ENCODE measurements at regions not wholly inside any gene's neighbourhood (a gene's known extent, or its start where the extent isn't known, plus 50 kb on each side); places are given as distances from the start of the nearest gene placed in this dataset.

- peaks cover 35% of the 10 kb centered on the region for H3K27me3 Mint-ChIP-seq (ENCODE audit: insufficient read depth, unreplicated experiment)
Observed at GRCh38 chr6:6515691-6516607, 72.6 kb upstream of the LY86 start.

GRCh38 chr6:6516666-6517458 lies 71.7 kb upstream of the LY86 start:
- POLR2A ChIA-PET, result no interaction called here
- H3K36me3 ChIP-seq (ENCODE audit: control insufficient read depth, insufficient read depth, low read length), result no peaks in the 10 kb centered on the region
- no peaks in the 10 kb centered on the region for H3K9me3 ChIP-seq
- TF ChIP-seq, protein P1, sequence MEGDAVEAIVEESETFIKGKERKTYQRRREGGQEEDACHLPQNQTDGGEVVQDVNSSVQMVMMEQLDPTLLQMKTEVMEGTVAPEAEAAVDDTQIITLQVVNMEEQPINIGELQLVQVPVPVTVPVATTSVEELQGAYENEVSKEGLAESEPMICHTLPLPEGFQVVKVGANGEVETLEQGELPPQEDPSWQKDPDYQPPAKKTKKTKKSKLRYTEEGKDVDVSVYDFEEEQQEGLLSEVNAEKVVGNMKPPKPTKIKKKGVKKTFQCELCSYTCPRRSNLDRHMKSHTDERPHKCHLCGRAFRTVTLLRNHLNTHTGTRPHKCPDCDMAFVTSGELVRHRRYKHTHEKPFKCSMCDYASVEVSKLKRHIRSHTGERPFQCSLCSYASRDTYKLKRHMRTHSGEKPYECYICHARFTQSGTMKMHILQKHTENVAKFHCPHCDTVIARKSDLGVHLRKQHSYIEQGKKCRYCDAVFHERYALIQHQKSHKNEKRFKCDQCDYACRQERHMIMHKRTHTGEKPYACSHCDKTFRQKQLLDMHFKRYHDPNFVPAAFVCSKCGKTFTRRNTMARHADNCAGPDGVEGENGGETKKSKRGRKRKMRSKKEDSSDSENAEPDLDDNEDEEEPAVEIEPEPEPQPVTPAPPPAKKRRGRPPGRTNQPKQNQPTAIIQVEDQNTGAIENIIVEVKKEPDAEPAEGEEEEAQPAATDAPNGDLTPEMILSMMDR (IDR thresholded peaks at IDR 0.05; ENCODE audit: insufficient read depth in 1 of 2, low read depth in 1 of 2, low read length in 1 of 2, severe bottlenecking in 1 of 2, unreplicated experiment in 1 of 2), result no peak
- Mint-ChIP-seq H3K4me1 (ENCODE audit: low read depth, unreplicated experiment) (no peaks in the 10 kb centered on the region), H3K36me3 (ENCODE audit: insufficient read depth, unreplicated experiment) (peaks cover 3% of the 10 kb centered on the region), H3K9me3 (ENCODE audit: unreplicated experiment) (no peaks in the 10 kb centered on the region), H3K27ac (ENCODE audit: unreplicated experiment) (no peak overlapping the region), H3K27me3 (ENCODE audit: insufficient read depth, unreplicated experiment) (peaks cover 36% of the 10 kb centered on the region), H3K4me3 (ENCODE audit: unreplicated experiment) (no peak overlapping the region)
- H3K4me3 ChIP-seq (ENCODE audit: low read depth, low read length), result no peak overlapping the region
- H3K4me1 ChIP-seq, result no peaks in the 10 kb centered on the region
- DNase-seq, result no peak
- intact Hi-C loops (cut with micrococcal nuclease; ENCODE audit: unreplicated experiment), result no loop called here
- BruUV-seq (replicated peaks), result no TSS peak
- no peaks in the 10 kb centered on the region; the same call in 1 of the 2 replicates for H3K27me3 ChIP-seq (replicated peaks; ENCODE audit: control insufficient read depth, insufficient read depth, low read length)
- CTCF ChIA-PET, result interaction anchor here (1.3 kb wide), 1 partner anchor 30 kb away, joined by 5 read pairs; no protein-coding TSS in a partner anchor

More at GRCh38 chr6:6515691-6516607, 72.6 kb upstream of the LY86 start:
- no peaks in the 10 kb centered on the region for H3K4me1 Mint-ChIP-seq (ENCODE audit: low read depth, unreplicated experiment)
- intact Hi-C loops (cut with micrococcal nuclease; ENCODE audit: unreplicated experiment), result no loop called here
- CTCF ChIA-PET, result interaction anchor here (1.3 kb wide), 1 partner anchor 31 kb away, joined by 5 read pairs; no protein-coding TSS in a partner anchor
- TF ChIP-seq, protein P1 (IDR thresholded peaks at IDR 0.05; ENCODE audit: insufficient read depth in 1 of 2, low read depth in 1 of 2, low read length in 1 of 2, severe bottlenecking in 1 of 2, unreplicated experiment in 1 of 2), result no peak
- H3K27ac Mint-ChIP-seq (ENCODE audit: unreplicated experiment), result no peak overlapping the region
- POLR2A ChIA-PET, result no interaction called here
- H3K9me3 ChIP-seq, result no peaks in the 10 kb centered on the region
- no peak overlapping the region for H3K4me3 ChIP-seq (ENCODE audit: low read depth, low read length)
- H3K4me1 ChIP-seq, result no peaks in the 10 kb centered on the region
- H3K36me3 ChIP-seq (ENCODE audit: control insufficient read depth, insufficient read depth, low read length), result no peaks in the 10 kb centered on the region
- peaks cover 5% of the 10 kb centered on the region for H3K36me3 Mint-ChIP-seq (ENCODE audit: insufficient read depth, unreplicated experiment)
- no peaks in the 10 kb centered on the region; the same call in 1 of the 2 replicates for H3K27me3 ChIP-seq (replicated peaks; ENCODE audit: control insufficient read depth, insufficient read depth, low read length)
- no TSS peak for BruUV-seq (replicated peaks)
- no peak overlapping the region for H3K4me3 Mint-ChIP-seq (ENCODE audit: unreplicated experiment)
- H3K9me3 Mint-ChIP-seq (ENCODE audit: unreplicated experiment), result no peaks in the 10 kb centered on the region
- DNase-seq, result no peak

- Mint-ChIP-seq H3K27me3 (ENCODE audit: insufficient read depth, unreplicated experiment) (peaks cover 42% of the 10 kb centered on the region), H3K9me3 (ENCODE audit: unreplicated experiment) (no peaks in the 10 kb centered on the region), H3K4me3 (ENCODE audit: unreplicated experiment) (no peak overlapping the region), H3K27ac (ENCODE audit: unreplicated experiment) (no peak overlapping the region), H3K36me3 (ENCODE audit: insufficient read depth, unreplicated experiment) (no peaks in the 10 kb centered on the region), H3K4me1 (ENCODE audit: low read depth, unreplicated experiment) (no peaks in the 10 kb centered on the region)
- TF ChIP-seq, protein P1 (IDR thresholded peaks at IDR 0.05; ENCODE audit: insufficient read depth in 1 of 2, low read depth in 1 of 2, low read length in 1 of 2, severe bottlenecking in 1 of 2, unreplicated experiment in 1 of 2), result no peak
- POLR2A ChIA-PET, result no interaction called here
- Histone ChIP-seq H3K4me3 (ENCODE audit: low read depth, low read length) (no peak overlapping the region), H3K9me3 (no peaks in the 10 kb centered on the region), H3K36me3 (ENCODE audit: control insufficient read depth, insufficient read depth, low read length) (no peaks in the 10 kb centered on the region), H3K4me1 (no peaks in the 10 kb centered on the region), H3K27me3 (replicated peaks; ENCODE audit: control insufficient read depth, insufficient read depth, low read length) (no peaks in the 10 kb centered on the region; the same call in 1 of the 2 replicates)
- intact Hi-C loops (cut with micrococcal nuclease; ENCODE audit: unreplicated experiment), result no loop called here
- BruUV-seq (replicated peaks), result no TSS peak
- no peak for DNase-seq
- CTCF ChIA-PET, result no interaction called here
Observed at GRCh38 chr6:6518631-6519427, 69.7 kb upstream of the LY86 start.
